Urinary bladder (tissue), 3 donors: ENCODE measurements at regions not wholly inside any gene's neighbourhood (a gene's known extent, or its start where the extent isn't known, plus 50 kb on each side); places are given as distances from the start of the nearest gene placed in this dataset.

Experiments used
- DNase-seq: peaks from one replicate; pipeline ENCODE4 v3.0.0-alpha.2; 2015; ENCODE audit errors: extremely low spot score
- H3K27ac ChIP-seq: one replicate; pipeline ENCODE4 v1.5.1; 2013; ENCODE audit warnings: low read depth, mild to moderate bottlenecking, moderate library complexity
- H3K36me3 ChIP-seq: one replicate; pipeline ENCODE4 v1.6.1; 2013; ENCODE audit warnings: mild to moderate bottlenecking, moderate library complexity; ENCODE audit not compliant: insufficient read depth
- H3K4me1 ChIP-seq: one replicate; pipeline ENCODE4 v1.6.1; 2013; ENCODE audit warnings: mild to moderate bottlenecking, moderate library complexity; ENCODE audit not compliant: insufficient read depth
- H3K4me3 ChIP-seq: one replicate; pipeline ENCODE4 v1.5.1; 2013; ENCODE audit warnings: low read depth, low read length
- WGBS: extraction: QIAGEN DNeasy Blood & Tissue Kit; methylation state at CpG from one replicate; pipeline ENCODE4 v1.1.7; 2013; 5-methylcytosine and 5-hydroxymethylcytosine counted together
- donor health status: healthy with polysubstance abuse.
- donor health status: healthy.

DNA sequence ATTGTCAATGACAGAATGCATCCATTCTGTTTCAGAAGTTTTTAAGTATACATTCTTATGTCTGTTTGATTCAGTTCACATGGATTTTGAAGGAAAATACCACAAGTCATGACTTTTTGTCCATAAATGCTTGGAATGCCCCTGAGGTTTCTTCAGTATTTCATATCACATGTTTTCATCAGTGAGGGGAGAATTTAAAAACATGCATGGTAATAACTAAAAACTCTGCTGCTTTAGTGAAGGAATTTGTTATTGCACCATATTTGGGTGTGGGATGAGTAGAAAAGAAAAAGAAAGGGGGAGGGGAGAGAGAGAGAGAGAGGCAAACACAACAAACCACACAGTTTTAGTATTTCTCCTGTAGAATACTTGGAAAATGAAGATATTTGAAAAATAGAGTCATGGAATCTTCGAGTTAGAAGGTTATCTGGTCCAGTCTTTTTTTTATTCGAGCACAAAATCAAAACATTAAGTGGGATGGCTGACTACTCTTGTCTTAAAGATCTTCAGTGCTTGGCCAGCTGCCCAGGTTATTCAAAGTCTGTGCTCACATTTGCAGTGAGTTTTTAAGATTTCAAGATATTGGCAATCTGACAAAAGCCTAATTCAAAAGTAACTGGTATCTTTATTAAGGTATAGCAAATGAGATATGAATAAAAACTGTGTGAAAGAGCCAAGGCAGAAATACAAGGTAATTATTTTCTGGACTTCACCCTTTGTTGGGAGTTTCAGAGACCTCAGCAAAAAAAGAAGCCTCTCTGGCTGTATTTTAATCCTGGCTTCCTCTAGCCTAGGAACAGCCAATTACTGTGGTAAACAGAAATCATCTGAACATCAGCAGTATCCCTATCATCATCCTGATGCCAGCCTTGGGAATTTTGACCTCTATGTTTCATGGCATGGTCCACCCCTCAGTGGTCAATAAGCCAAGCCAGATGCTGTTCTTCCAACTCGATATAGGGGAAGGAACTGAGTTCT is 687.9 kb upstream of the CITED2 start:
- Histone ChIP-seq H3K27ac (no peak overlapping the region), H3K4me3 (no peak overlapping the region), H3K4me1 (no peaks in the 10 kb centered on the region), H3K36me3 (no peaks in the 10 kb centered on the region)
- peak; percentile 70 for DNase-seq
- WGBS: 32% methylated on average over 3 of the region's 3 CpGs

- 79% methylated on average over 5 of the region's 5 CpGs for WGBS
- Histone ChIP-seq H3K4me3 (no peak overlapping the region), H3K36me3 (no peaks in the 10 kb centered on the region), H3K27ac (no peak overlapping the region), H3K4me1 (no peaks in the 10 kb centered on the region)
- DNase-seq: no peak
Observed at GRCh38 chr6:140061110-140062042, 686.9 kb upstream of the CITED2 start.

DNA sequence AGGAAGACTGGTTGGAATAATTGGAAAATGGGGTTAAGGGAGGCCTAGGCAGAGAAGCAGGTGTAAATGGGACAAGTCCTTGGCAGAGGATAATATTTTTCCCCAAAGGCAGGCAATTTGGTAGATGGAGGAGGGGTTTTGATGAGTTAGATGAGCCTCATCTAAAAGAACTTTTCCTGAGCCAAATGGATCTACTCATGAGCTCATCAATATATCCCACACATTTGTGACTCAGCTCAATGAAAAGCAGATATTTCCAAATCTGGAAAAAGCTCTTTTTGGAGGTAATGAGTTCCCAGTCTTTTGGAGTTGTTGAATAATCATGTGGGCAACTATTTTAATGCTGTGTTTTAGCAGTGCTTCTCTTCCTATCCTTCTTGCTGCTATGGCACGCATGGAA is 685.5 kb upstream of the CITED2 start:
- no peak overlapping the region for H3K4me3 ChIP-seq
- no peak for DNase-seq
- no peaks in the 10 kb centered on the region for H3K36me3 ChIP-seq
- no peak overlapping the region for H3K27ac ChIP-seq
- WGBS: 100% methylated on average over 1 of the region's 1 CpG
- H3K4me1 ChIP-seq: no peaks in the 10 kb centered on the region

- Histone ChIP-seq H3K4me3 (no peak overlapping the region), H3K27ac (no peak overlapping the region), H3K4me1 (no peaks in the 10 kb centered on the region), H3K36me3 (no peaks in the 10 kb centered on the region)
- WGBS: 97% methylated on average over 2 of the region's 2 CpGs
- no peak for DNase-seq
Observed at GRCh38 chr6:140058863-140059262, 684.4 kb upstream of the CITED2 start.

- no peak for DNase-seq
- no peaks in the 10 kb centered on the region for H3K36me3 ChIP-seq
- WGBS: 75% methylated on average over 6 of the region's 6 CpGs
- no peak overlapping the region for H3K4me3 ChIP-seq
- no peaks in the 10 kb centered on the region for H3K4me1 ChIP-seq
- H3K27ac ChIP-seq: no peak overlapping the region
Observed at GRCh38 chr6:140052736-140053729, 678.6 kb upstream of the CITED2 start.

DNA sequence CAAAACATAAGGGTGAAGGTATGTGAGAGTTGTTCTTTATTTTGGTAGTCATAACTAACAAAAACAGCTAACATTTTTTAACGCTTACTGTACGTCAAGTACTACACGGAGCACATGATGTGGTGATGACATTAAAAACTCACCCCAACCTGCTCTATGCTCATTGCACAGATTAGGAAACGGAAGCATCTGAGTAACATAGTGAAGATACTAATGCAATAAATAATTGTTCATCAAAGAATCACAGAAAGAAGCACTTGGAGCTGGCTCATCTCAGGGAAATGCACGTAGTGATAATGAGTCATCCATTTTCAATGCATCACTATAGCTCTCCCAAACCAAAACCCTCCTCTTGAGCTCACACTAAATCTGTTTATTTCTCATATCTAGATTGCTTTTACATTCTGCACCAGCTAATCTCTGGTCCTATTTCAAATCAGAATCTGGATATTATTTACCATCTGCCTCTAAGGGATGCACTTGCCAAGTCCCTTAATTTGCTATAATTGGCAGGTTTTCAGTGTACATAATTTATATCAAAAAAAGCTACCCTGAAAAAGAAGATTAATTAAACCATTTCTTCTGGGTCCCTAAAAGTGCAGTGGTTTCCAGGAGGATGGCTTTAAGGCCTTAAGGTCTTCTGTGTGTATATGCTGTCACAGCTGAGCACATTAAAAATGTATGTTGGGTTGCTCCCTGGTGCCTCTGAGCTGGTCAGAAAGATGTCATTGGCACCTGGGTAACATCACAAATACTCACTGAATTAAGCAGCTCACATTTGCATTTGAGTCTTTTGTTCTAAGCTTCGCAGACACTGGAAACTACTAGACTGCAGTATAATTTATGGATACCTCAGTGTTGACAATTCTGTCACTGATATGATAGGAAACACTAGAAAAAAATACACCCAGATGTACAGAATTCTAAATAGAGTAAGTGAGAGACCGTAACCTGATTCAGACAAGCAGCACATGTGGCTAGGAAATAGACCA is 677.4 kb upstream of the CITED2 start:
- no peak overlapping the region for H3K27ac ChIP-seq
- no peak for DNase-seq
- 55% methylated on average over 7 of the region's 7 CpGs for WGBS
- H3K36me3 ChIP-seq: no peaks in the 10 kb centered on the region
- no peak overlapping the region for H3K4me3 ChIP-seq
- no peaks in the 10 kb centered on the region for H3K4me1 ChIP-seq

GRCh38 chr6:140050101-140050995 is 675.9 kb upstream of the CITED2 start:
- Histone ChIP-seq H3K4me3 (no peak overlapping the region), H3K27ac (no peak overlapping the region), H3K4me1 (no peaks in the 10 kb centered on the region), H3K36me3 (no peaks in the 10 kb centered on the region)
- DNase-seq: no peak
- 94% methylated on average over 15 of the region's 15 CpGs for WGBS

DNA sequence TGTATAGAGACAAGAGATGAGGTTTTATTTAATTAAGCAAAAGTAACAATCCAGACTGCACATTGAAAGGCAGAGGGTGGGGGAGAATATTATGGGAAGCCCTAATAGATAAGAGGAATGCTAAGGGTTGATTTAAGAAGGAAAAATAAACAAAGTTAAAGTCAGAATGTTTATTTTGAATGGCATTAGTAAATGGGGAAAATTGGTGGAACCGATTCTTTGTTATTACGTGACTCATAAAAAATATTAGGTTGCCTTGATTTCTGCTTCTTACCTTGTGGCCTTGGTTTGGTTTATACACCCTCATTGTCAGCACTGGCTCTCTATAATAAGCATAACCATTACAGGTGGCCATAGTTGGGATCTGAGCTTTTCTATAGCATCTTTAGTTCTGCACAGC is 674.8 kb upstream of the CITED2 start:
- 79% methylated on average over 2 of the region's 2 CpGs for WGBS
- no peak for DNase-seq
- Histone ChIP-seq H3K27ac (no peak overlapping the region), H3K4me3 (no peak overlapping the region), H3K36me3 (no peaks in the 10 kb centered on the region), H3K4me1 (no peaks in the 10 kb centered on the region)

DNA sequence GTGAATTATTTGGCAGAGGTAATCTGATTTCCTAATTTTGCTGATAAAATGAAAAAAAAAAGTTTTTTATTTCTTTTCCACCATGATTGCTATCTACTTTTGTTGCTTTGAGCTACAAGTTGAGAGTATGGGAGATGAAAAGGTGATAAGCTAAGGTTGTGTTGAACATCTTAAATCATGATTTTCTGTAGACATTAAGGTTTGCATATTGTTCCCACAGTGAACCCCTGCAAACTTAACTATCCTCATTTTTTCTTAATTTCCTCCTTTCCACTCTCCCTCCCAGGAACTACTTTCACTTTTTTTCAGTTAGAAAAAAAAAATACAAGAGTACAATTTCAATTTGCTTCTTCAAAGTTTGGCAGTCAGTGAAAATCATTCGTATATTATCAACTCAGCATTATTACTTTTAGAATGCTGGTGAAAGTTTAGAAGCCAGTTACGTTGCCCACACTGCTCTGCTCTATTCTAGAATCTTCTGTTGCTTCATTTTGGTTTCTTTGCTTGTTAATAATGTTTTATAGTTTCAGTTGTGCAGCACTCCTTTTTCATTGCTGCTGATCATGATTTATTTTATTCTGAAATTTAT is 673.8 kb upstream of the CITED2 start:
- no peak for DNase-seq
- 24% methylated on average over 2 of the region's 2 CpGs for WGBS
- no peak overlapping the region for H3K27ac ChIP-seq
- H3K4me3 ChIP-seq: no peak overlapping the region
- H3K36me3 ChIP-seq: no peaks in the 10 kb centered on the region
- H3K4me1 ChIP-seq: no peaks in the 10 kb centered on the region

- no peaks in the 10 kb centered on the region for H3K4me1 ChIP-seq
- 54% methylated on average over 1 of the region's 1 CpG for WGBS
- no peak for DNase-seq
- H3K4me3 ChIP-seq: no peak overlapping the region
- H3K36me3 ChIP-seq: no peaks in the 10 kb centered on the region
- no peak overlapping the region for H3K27ac ChIP-seq
Observed at GRCh38 chr6:140047321-140047720, 672.9 kb upstream of the CITED2 start.

GRCh38 chr6:140046016-140046632 is 671.7 kb upstream of the CITED2 start:
- Histone ChIP-seq H3K27ac (no peak overlapping the region), H3K4me3 (no peak overlapping the region), H3K4me1 (no peaks in the 10 kb centered on the region), H3K36me3 (no peaks in the 10 kb centered on the region)
- 94% methylated on average over 3 of the region's 3 CpGs for WGBS
- no peak for DNase-seq
